ENCODE measurements at regions not wholly inside any gene's neighbourhood (a gene's known extent, or its start where the extent isn't known, plus 50 kb on each side); places are given as distances from the start of the nearest gene placed in this dataset.

DNA sequence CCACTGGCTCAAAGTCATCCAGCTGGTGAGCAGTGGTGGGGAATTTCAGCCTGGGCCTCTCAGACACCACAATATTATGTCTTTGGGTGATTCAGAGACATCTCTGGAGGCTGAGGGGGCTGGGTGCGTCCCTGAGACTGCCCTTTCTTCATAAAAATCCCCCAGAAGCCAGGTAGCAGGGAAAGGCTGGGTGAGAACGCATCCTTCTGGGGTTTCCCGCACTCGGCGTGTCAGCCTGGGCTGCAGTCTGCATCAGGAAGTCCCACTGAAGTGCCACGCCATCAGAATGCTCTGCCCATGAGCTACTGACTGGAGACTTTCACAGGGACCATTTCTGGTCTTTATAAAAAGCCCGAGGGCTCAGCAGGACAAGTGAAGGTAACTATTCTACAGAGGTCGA, 148.8 kb upstream of the SLC6A11 start:
- TF ChIP-seq, protein P1, sequence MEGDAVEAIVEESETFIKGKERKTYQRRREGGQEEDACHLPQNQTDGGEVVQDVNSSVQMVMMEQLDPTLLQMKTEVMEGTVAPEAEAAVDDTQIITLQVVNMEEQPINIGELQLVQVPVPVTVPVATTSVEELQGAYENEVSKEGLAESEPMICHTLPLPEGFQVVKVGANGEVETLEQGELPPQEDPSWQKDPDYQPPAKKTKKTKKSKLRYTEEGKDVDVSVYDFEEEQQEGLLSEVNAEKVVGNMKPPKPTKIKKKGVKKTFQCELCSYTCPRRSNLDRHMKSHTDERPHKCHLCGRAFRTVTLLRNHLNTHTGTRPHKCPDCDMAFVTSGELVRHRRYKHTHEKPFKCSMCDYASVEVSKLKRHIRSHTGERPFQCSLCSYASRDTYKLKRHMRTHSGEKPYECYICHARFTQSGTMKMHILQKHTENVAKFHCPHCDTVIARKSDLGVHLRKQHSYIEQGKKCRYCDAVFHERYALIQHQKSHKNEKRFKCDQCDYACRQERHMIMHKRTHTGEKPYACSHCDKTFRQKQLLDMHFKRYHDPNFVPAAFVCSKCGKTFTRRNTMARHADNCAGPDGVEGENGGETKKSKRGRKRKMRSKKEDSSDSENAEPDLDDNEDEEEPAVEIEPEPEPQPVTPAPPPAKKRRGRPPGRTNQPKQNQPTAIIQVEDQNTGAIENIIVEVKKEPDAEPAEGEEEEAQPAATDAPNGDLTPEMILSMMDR (conservative IDR thresholded peaks at IDR 0.05; ENCODE audit: low read depth, low read length), result no peak
- no peak overlapping the region for H3K4me3 ChIP-seq (ENCODE audit: low read depth, low read length)
- DNase-seq (ENCODE audit: low read depth), result no peak

DNA sequence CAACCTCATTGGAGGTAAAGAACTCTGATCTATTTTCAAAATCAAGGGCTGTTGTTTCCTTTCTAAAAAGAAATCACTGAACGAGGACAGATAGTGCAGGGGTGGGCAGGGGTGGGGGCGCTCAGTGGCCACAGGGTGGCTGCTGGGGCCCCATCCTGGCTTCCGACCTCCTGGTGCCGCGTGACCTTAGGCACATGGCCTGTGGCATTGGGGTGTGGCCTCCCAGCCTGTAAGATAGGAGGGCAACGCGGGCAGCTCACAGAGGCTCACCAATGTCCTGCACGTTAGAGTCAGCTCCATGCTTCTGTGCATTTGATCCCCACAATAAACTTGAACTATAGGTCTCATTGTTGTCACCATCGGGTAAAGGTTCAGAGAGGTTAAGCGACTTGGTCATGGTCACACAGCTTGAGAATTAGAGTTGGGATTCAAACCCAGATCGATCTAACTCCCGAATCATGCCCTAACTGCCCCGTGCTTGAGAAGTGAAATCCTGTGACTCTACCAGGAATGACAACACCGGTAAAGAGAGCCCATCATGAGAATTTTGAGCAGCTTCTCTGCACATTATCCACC, 148.0 kb upstream of the SLC6A11 start:
- H3K4me3 ChIP-seq (ENCODE audit: low read depth, low read length), result no peak overlapping the region
- TF ChIP-seq, protein P1 (conservative IDR thresholded peaks at IDR 0.05; ENCODE audit: low read depth, low read length), result no peak
- no peak for DNase-seq (ENCODE audit: low read depth)

DNA sequence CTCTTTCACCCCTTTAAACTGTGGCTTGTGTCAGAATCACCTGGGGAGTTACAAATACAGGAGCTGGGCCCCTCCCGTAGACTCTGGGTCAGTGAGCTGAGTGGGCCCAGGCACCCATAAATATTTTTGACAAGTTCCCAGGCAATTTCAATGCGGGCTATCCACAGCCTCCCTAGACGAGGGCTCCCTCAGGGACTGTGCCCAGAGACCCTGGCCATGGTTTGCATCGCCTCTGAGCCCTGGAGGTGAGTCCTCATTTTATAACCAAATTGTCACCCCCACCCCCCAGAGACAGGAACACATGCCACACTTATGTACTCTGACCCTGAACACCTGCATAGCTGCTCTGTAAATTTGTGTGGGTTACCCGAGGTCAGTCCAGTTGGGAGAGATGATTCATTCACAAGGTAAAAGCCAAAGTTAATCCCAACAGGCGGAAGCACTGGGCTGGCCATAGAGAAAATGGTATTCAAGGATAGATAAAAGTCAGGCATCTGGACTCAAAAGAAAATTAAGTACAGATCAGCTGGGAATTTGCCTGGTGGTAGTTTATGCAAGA, 146.5 kb upstream of the SLC6A11 start:
- TF ChIP-seq, protein P1 (conservative IDR thresholded peaks at IDR 0.05; ENCODE audit: low read depth, low read length), result no peak
- H3K4me3 ChIP-seq (ENCODE audit: low read depth, low read length), result no peak overlapping the region
- no peak for DNase-seq (ENCODE audit: low read depth)

DNA sequence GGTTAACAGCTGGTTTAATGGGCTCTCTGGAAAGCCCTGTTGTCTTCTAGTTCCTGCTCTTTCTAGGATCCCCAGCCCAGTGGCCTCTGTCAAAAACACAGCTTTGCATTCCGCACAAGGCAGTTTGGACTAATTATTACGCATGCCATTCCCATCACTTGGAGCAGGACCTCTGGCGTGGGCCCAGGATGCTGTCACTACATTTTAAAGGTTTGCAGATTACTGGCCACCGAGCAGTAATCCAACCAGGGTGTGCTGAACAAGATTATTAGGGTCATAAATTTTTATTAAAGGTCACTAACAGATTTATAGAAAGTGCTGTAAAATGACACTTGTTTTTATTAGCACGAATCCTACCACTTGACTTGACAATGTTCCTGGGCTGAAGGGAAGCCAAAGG, 143.6 kb upstream of the SLC6A11 start:
- no peak for DNase-seq (ENCODE audit: low read depth)
- H3K4me3 ChIP-seq (ENCODE audit: low read depth, low read length), result no peak overlapping the region
- TF ChIP-seq, protein P1 (conservative IDR thresholded peaks at IDR 0.05; ENCODE audit: low read depth, low read length), result no peak

DNA sequence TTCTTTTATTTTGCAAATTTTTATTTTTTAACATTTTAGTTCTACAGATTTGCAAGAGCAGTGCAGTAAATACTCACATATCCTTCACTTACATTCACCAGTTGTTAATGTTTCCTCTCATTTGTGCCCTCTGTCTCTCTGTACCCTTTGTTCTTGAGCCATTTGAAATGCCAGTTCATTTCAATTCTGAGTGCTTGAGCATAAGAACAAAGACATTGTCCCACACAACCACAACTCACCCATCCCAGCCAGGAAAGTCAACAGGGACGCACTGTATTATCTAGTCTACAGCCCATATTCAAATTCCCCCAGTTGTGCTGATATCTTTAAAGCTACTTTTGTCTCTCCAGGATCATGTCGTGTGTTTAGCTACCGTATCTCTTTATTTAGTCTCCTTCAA, 141.4 kb upstream of the SLC6A11 start:
- no peak overlapping the region for H3K4me3 ChIP-seq (ENCODE audit: low read depth, low read length)
- no peak for DNase-seq (ENCODE audit: low read depth)
- TF ChIP-seq, protein P1 (conservative IDR thresholded peaks at IDR 0.05; ENCODE audit: low read depth, low read length), result no peak

DNA sequence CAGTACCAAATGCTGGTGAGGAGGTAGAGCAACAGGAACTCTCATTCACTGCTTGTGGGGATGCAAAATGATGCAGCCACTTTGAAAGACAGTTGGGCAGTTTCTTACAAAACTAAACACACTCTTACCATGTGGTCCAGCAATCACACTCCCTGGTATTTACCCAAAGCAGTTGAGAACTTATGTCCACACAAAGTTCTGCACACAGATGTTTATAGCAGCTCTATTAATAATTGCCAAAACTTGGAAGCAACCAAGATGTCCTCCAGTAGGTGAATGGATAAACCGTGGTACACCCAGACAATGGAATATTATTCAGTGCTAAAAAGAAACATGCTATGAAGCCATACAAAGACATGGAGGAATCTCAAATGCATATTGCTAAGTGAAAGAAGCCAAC, 139.1 kb upstream of the SLC6A11 start:
- DNase-seq (ENCODE audit: low read depth), result no peak
- TF ChIP-seq, protein P1 (conservative IDR thresholded peaks at IDR 0.05; ENCODE audit: low read depth, low read length), result no peak
- H3K4me3 ChIP-seq (ENCODE audit: low read depth, low read length), result no peak overlapping the region

DNA sequence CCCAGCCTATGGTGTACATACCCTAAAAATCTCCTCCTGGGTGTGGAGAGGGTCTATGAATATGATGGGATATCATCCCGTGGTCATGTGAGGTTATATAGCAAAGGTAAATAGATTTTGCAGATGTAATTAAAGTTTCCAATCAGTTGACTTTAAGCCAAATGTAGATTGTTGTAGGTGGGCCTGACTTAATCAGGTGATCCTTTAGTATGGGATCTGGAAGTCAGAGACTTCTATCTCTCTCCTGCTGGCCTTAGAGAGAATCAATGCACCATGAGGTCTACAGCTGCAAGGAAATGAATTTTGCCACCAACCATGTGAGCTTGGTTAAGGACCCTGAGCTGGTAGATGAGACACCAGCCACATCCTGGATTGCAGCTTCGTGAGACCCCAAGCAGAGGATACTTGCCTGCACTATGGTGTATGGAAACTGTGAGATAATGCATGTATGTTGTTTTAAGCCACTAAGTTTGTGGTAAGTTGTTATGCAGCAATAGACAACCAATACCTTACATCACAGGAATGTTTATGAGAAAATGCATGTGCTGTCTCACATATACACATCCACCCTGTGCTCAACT, 137.1 kb upstream of the SLC6A11 start:
- TF ChIP-seq, protein P1 (conservative IDR thresholded peaks at IDR 0.05; ENCODE audit: low read depth, low read length), result no peak
- DNase-seq (ENCODE audit: low read depth), result no peak
- H3K4me3 ChIP-seq (ENCODE audit: low read depth, low read length), result no peak overlapping the region

All from epithelial cell of proximal tubule (primary cell).